ENCODE measurements at regions not wholly inside any gene's neighbourhood (a gene's known extent, or its start where the extent isn't known, plus 50 kb on each side); places are given as distances from the start of the nearest gene placed in this dataset.

GRCh38 chr20:17044891-17045290 lies 181.9 kb upstream of the PCSK2 start:
- no peak for DNase-seq (ENCODE audit: low read depth, low spot score)
- Histone ChIP-seq H3K27me3 (ENCODE audit: control insufficient read depth in 2 of 2, insufficient read depth in 2 of 2, low read length in 2 of 2) (no peaks in the 10 kb centered on the region), H3K9ac (replicated peaks; ENCODE audit: extremely low read depth, insufficient read depth, low read length) (no peak overlapping the region), H3K9me1 (replicated peaks; ENCODE audit: control insufficient read depth, extremely low read depth, insufficient read depth, low read length) (no peaks in the 10 kb centered on the region), H3K4me2 (ENCODE audit: insufficient read depth, low read length) (no peak overlapping the region), H3K4me1 (ENCODE audit: control insufficient read depth, extremely low read depth, insufficient read depth, low read length) (no peaks in the 10 kb centered on the region), H4K20me1 (replicated peaks; ENCODE audit: control insufficient read depth, extremely low read depth, insufficient read depth, low read length) (no peaks in the 10 kb centered on the region), H2AFZ (ENCODE audit: low read depth, low read length) (no peak overlapping the region), H3K36me3 (ENCODE audit: control insufficient read depth in 2 of 2, extremely low read depth in 1 of 2, insufficient read depth in 2 of 2, low read length in 2 of 2) (no peaks in the 10 kb centered on the region), H3K4me3 (replicated peaks in 1 of 3; ENCODE audit: insufficient read depth in 1 of 3, low read depth in 1 of 3, low read length in 3 of 3) (no peak overlapping the region), H3K9me3 (replicated peaks; ENCODE audit: control insufficient read depth, insufficient read depth, low read length) (no peaks in the 10 kb centered on the region), H3K79me2 (ENCODE audit: control insufficient read depth, insufficient read depth, low read length) (no peaks in the 10 kb centered on the region), H3K27ac (ENCODE audit: insufficient read depth, low read depth, low read length) (no peak overlapping the region)
- TF ChIP-seq JUN (IDR thresholded peaks at IDR 0.05; ENCODE audit: borderline replicate concordance, insufficient read depth, insufficient read length, low read depth) (no peak), POLR2AphosphoS5 (IDR thresholded peaks at IDR 0.05; ENCODE audit: insufficient read depth, low read depth, low read length) (no peak), GATA2 (IDR thresholded peaks at IDR 0.05; ENCODE audit: insufficient read depth, insufficient read length, low read depth, low read length) (no peak), MYC (IDR thresholded peaks at IDR 0.05; ENCODE audit: low read depth, low read length) (no peak), FOS (IDR thresholded peaks at IDR 0.05; ENCODE audit: borderline replicate concordance, insufficient read depth, low read length) (no peak), EZH2 (IDR thresholded peaks at IDR 0.05; ENCODE audit: borderline replicate concordance, low read depth, low read length, severe bottlenecking) (no peak), POLR2A (IDR thresholded peaks at IDR 0.05; ENCODE audit: low read depth, low read length) (no peak)
- TF ChIP-seq, protein P1, sequence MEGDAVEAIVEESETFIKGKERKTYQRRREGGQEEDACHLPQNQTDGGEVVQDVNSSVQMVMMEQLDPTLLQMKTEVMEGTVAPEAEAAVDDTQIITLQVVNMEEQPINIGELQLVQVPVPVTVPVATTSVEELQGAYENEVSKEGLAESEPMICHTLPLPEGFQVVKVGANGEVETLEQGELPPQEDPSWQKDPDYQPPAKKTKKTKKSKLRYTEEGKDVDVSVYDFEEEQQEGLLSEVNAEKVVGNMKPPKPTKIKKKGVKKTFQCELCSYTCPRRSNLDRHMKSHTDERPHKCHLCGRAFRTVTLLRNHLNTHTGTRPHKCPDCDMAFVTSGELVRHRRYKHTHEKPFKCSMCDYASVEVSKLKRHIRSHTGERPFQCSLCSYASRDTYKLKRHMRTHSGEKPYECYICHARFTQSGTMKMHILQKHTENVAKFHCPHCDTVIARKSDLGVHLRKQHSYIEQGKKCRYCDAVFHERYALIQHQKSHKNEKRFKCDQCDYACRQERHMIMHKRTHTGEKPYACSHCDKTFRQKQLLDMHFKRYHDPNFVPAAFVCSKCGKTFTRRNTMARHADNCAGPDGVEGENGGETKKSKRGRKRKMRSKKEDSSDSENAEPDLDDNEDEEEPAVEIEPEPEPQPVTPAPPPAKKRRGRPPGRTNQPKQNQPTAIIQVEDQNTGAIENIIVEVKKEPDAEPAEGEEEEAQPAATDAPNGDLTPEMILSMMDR (IDR thresholded peaks at IDR 0.05; ENCODE audit: extremely low read depth in 1 of 2, insufficient read depth in 1 of 2, low read depth in 1 of 2, low read length in 2 of 2), result no peak
- TF ChIP-seq, protein P2, sequence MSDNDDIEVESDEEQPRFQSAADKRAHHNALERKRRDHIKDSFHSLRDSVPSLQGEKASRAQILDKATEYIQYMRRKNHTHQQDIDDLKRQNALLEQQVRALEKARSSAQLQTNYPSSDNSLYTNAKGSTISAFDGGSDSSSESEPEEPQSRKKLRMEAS (IDR thresholded peaks at IDR 0.05; ENCODE audit: insufficient read depth, insufficient read length), result no peak
- ChIA-PET CTCF (no interaction called here), POLR2A (no interaction called here)
- dilution Hi-C loops (cut with MboI; ENCODE audit: extremely low pct_ligation_motif_present, low sequenced_read_pairs) (no loop called here), intact Hi-C loops (cut with micrococcal nuclease) (no loop called here)
- no TSS peak for BruUV-seq (replicated peaks)
- no peak for FAIRE-seq
